Activated T-helper 2 cell treated with anti-CD3 and anti-CD28 coated beads, Interferon-gamma antibody, Interleukin-2, Interleukin-4, amounts not matched to agents 10 μg/mL and 5 μg/mL and 100 μg/mL, durations not matched to agents 14 hours and 24 hours and 36 hours (primary cell): ENCODE measurements at regions not wholly inside any gene's neighbourhood (a gene's known extent, or its start where the extent isn't known, plus 50 kb on each side); places are given as distances from the start of the nearest gene placed in this dataset.

Experiments used
- DNase-seq: peaks from one replicate; pipeline ENCODE4 v3.0.0; 2021; ENCODE audit warnings: low spot score
- H3K27ac Mint-ChIP-seq: one replicate; pipeline ENCODE4 v1.8.0; 2021; ENCODE audit warnings: mixed read lengths
- H3K27me3 Mint-ChIP-seq: one replicate; pipeline ENCODE4 v1.8.0; 2021; ENCODE audit warnings: low read depth, mixed read lengths
- H3K36me3 Mint-ChIP-seq: one replicate; pipeline ENCODE4 v1.8.0; 2021; ENCODE audit warnings: low read depth, mixed read lengths
- H3K4me1 Mint-ChIP-seq: one replicate; pipeline ENCODE4 v1.8.0; 2021; ENCODE audit warnings: low read depth, mixed read lengths
- H3K4me3 Mint-ChIP-seq: one replicate; pipeline ENCODE4 v1.8.0; 2021; ENCODE audit warnings: low read depth, mild to moderate bottlenecking, moderate library complexity, mixed read lengths
- H3K9me3 Mint-ChIP-seq: one replicate; pipeline ENCODE4 v1.8.0; 2021; ENCODE audit warnings: mixed read lengths
- intact Hi-C: fragments of 100-400 bp; cut with micrococcal nuclease; formaldehyde crosslinking; loops from one replicate; pipeline ENCODE4 v1.15.1; 2023

DNA sequence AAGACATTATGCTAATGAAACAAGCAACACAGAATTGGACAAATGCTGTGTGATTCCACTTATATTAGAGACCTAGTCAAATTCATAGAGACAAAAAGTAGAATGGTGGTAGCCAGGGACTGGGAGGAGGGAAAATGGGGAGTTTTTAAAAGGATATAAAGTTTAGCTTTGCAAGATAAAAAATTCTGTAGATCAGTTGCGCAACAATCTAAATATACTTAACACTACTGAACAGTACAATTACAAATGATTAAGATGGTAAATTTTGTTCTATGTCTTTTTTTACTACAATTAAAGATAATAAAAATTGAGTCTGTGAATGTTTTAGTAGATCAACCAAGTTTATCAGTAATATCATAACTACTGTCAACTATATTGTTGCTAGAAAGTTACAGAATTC lies 340.1 kb upstream of the PDZRN3 start:
- Mint-ChIP-seq H3K27ac (no peak overlapping the region), H3K4me1 (no peaks in the 10 kb centered on the region), H3K36me3 (no peaks in the 10 kb centered on the region), H3K4me3 (no peak overlapping the region), H3K27me3 (no peaks in the 10 kb centered on the region), H3K9me3 (peaks cover 21% of the 10 kb centered on the region)
- intact Hi-C loops, result no loop called here
- no peak for DNase-seq

DNA sequence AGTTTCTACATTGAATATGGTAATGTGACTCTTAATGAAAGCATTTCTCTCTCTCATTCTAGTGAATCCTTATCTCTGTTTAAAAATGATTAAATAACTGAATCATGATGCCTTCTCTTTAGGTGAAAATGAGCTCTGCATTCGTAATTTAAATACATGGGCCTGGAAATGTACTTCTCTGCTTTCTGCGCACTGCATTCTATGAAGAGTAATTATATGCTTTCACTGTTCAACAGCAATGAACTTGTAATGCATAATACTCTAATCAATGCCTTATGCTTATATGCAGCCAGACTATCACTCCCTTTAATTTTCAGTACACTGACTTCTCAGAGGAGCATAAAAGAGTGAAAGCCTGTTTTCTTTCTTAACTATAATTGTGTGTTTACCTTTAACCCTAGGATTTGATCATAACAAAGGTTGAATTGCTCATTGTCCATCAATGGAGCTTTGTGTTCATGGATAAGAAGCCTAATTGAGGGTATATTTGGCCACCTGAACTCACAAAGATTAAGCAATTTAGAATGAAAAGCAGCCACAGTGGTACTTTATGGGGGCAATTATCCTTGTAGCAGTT lies 330.8 kb upstream of the PDZRN3 start:
- no peaks in the 10 kb centered on the region for H3K36me3 Mint-ChIP-seq
- H3K4me3 Mint-ChIP-seq, result no peak overlapping the region
- no peak overlapping the region for H3K27ac Mint-ChIP-seq
- H3K9me3 Mint-ChIP-seq, result peaks cover 15% of the 10 kb centered on the region
- intact Hi-C loops, result no loop called here
- no peak for DNase-seq
- H3K4me1 Mint-ChIP-seq, result no peaks in the 10 kb centered on the region
- no peaks in the 10 kb centered on the region for H3K27me3 Mint-ChIP-seq

DNA sequence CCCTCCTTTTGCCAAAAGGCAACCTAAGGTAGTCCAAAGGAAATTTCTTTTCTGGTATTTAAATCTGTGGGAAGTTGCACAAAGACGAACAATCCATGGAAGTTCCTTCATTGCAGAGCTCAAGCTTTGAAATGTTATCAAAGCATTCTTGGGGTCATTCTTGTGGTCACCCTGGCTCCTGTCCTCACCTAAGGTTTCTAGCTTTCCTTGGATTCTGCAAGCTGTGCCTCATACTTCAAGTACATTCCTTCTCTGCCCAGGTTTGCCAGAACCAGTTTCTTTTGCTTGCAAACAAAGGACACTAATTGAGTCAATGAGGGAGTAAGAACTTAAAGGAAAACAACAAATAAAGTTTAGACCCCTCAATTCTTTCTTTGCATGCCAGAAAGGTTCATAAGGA lies 329.8 kb upstream of the PDZRN3 start:
- no peak for DNase-seq
- Mint-ChIP-seq H3K27me3 (no peaks in the 10 kb centered on the region), H3K36me3 (no peaks in the 10 kb centered on the region), H3K4me3 (no peak overlapping the region), H3K9me3 (peaks cover 15% of the 10 kb centered on the region), H3K4me1 (no peaks in the 10 kb centered on the region), H3K27ac (no peak overlapping the region)
- intact Hi-C loops, result no loop called here

DNA sequence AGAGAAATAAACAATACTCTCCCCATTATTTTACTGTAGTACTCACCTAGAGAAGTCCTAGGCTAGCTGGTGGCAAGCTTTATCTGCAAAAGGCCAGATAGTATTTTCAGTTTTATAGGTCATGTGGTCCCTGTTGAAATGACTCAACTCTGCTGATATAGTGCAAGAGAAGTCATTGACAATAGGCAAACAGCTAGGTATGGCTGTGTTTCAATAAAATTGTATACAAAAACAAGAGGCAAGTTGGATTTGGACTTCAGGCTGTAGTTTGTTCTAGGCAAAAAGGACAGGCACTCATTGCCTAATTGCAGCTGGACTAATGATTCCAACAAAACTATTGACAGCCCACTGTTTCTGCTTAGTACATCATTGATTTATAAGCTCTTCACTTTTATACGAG lies 328.0 kb upstream of the PDZRN3 start:
- Mint-ChIP-seq H3K27me3 (no peaks in the 10 kb centered on the region), H3K36me3 (no peaks in the 10 kb centered on the region), H3K27ac (no peak overlapping the region), H3K4me1 (no peaks in the 10 kb centered on the region), H3K4me3 (no peak overlapping the region), H3K9me3 (peaks cover 7% of the 10 kb centered on the region)
- intact Hi-C loops, result no loop called here
- DNase-seq, result no peak

DNA sequence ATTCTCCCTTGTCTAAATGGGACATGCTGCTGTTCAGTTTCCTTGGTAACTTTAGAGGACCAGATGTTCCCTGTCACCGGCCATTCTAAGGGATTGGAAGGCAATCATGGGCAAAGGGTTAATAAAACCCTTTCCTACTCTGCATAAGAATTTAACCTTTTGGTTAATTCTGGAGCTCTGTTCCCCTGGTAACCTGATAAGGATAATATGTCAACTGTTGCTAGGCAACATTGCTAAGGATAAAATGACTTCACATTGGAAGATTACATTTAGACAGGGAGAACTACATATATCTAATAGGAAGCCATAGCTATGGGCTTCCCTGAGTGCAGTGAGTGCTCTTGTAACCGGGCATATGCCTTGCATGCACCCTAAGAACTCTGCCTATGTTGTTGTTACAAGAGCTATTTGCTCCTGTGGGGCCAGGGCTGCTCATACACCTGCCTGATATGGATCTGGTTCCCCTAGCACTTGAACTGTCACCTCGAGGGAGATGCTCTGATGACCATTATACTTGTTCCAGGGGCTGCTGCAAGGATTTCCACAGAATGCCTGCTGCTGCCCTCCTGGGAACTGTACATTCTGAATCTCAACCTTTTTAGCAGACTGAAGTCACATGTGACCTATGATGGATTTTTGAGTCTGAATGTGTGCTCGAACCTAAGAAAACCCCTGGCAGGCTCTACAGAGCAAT lies 326.3 kb upstream of the PDZRN3 start:
- Mint-ChIP-seq H3K36me3 (no peaks in the 10 kb centered on the region), H3K4me3 (no peak overlapping the region), H3K9me3 (peaks cover 4% of the 10 kb centered on the region), H3K27me3 (no peaks in the 10 kb centered on the region), H3K27ac (no peak overlapping the region), H3K4me1 (no peaks in the 10 kb centered on the region)
- intact Hi-C loops, result no loop called here
- no peak for DNase-seq

DNA sequence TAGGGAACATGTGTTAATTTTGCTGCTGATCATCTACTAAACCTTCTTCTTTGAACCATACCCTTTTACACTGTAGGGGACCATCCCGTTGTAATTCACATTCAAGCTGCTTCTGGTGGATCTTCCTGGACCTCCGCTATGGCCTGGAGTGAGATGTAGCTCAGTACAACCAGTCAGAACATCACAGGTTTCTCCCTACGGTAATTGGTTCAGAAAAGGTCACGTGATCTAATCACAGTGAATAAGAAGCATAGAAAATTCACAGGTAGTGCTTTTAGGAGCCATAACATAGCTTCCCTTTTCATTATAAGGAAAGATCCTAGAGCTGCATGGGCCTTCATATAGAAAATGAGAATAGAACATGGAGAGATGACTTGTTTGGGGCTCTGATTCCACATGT lies 320.8 kb upstream of the PDZRN3 start:
- no peak for DNase-seq
- Mint-ChIP-seq H3K4me3 (no peak overlapping the region), H3K36me3 (no peaks in the 10 kb centered on the region), H3K9me3 (peaks cover 18% of the 10 kb centered on the region), H3K4me1 (no peaks in the 10 kb centered on the region), H3K27ac (no peak overlapping the region), H3K27me3 (no peaks in the 10 kb centered on the region)
- intact Hi-C loops, result no loop called here

DNA sequence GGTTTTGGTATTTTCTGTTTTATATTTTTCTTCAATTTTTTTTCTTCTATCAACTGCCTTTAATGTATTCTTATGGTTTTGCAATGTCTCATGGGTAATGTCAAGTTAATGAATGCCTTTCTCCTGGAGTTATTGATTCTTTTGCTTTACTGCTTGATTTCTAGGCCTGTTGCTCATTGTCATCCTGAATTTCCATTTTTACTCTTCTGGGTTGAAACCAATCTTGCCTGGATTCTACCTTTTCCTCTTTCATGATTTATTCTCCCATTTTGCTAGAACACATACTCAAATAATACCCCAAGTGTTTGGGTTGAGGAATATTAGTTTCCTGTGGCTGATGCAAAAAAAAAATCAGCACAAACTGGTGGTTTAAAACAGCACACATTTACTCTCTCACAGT lies 315.2 kb upstream of the PDZRN3 start:
- no peak overlapping the region for H3K4me3 Mint-ChIP-seq
- H3K9me3 Mint-ChIP-seq, result peaks cover 25% of the 10 kb centered on the region
- intact Hi-C loops, result no loop called here

DNA sequence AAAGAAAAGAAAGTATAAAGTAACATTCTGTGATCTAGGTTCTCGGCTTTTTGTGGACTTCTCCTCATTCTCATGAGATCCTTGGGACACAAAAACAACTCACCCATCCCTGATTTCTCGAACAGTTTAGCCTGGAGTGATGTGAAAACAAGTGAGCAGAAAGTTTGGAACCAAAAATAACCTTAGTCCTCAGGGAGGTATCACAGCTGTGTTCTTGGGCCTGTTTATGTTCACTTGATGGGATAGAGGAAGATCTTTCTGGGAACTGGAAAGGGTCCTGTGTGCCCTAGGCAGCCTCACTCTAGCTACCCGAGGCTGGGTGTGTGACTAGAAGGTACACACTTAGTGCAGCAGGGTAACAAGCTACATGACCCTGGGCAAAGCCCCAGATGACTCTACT lies 308.8 kb upstream of the PDZRN3 start:
- H3K27me3 Mint-ChIP-seq, result no peaks in the 10 kb centered on the region
- intact Hi-C loops, result no loop called here
- DNase-seq, result no peak
- H3K4me3 Mint-ChIP-seq, result no peak overlapping the region
- no peaks in the 10 kb centered on the region for H3K4me1 Mint-ChIP-seq
- H3K27ac Mint-ChIP-seq, result no peak overlapping the region
- H3K9me3 Mint-ChIP-seq, result peaks cover 4% of the 10 kb centered on the region
- no peaks in the 10 kb centered on the region for H3K36me3 Mint-ChIP-seq

More for the DNA sequence above, 315.2 kb upstream of the PDZRN3 start:
- Mint-ChIP-seq H3K27ac (no peak overlapping the region), H3K27me3 (no peaks in the 10 kb centered on the region), H3K36me3 (no peaks in the 10 kb centered on the region), H3K4me1 (no peaks in the 10 kb centered on the region)
- no peak for DNase-seq

DNA sequence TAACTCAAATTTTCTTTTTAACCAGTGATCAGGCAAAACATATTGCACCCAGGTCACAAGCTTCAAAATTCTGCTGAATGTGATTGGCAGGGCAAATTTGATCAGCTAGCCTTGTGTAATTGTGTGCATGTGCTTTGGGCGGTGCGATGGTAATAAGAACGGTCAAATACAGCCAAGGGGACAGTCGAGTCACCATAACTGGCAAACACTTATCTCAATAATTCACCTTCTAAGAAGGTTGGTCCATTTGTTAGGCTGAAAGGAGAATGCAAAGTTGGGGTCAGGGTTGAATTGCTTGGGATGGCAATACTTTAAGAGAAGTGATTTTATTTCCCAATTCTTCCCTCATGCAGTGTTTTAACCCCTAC lies 302.4 kb upstream of the PDZRN3 start:
- intact Hi-C loops, result no loop called here
- Mint-ChIP-seq H3K27me3 (no peaks in the 10 kb centered on the region), H3K27ac (no peak overlapping the region), H3K4me1 (no peaks in the 10 kb centered on the region), H3K36me3 (no peaks in the 10 kb centered on the region), H3K9me3 (peaks cover 19% of the 10 kb centered on the region), H3K4me3 (no peak overlapping the region)
- DNase-seq, result no peak

DNA sequence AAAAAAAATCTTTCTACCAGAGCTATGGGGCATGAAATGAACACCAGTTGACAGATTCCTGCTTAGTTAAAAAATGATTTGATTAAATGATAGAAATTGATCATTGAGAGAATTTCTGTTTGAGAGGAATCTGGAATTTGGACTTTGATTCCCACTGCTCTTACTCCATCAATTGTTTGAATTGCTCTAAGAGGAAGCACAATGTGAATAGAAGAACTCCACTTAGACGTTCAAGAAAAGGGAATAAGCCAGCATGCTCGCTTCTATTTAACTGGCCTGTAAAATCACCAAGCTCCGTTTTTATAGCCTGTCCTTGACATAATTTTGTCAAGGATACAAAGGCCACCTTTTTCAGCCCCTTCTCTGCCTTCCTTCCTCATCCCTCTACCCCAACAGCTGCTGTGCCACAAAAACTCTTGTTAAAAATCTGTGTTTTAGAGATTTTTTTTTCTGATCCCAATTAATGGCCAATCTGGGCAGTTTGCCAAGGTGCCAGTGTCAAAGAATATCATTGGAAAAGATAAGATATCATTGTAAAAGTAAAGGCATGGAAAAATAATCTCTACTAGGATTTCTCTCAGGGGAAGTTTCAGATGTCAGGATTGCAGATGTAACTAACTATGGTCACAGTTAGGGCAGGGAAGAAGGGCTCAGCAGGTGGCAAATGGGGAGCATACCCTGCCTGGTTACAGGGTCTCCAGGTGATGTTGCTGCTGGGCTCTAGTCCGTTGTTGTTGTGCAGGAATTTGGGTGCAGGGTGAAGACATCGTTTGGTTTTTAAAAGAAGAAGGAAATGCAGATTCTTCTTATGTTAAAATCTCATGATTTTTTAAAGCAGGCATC lies 301.8 kb upstream of the PDZRN3 start:
- Mint-ChIP-seq H3K4me1 (no peaks in the 10 kb centered on the region), H3K27me3 (no peaks in the 10 kb centered on the region), H3K27ac (no peak overlapping the region), H3K36me3 (no peaks in the 10 kb centered on the region), H3K9me3 (peaks cover 19% of the 10 kb centered on the region), H3K4me3 (no peak overlapping the region)
- intact Hi-C loops, result no loop called here
- no peak for DNase-seq

DNA sequence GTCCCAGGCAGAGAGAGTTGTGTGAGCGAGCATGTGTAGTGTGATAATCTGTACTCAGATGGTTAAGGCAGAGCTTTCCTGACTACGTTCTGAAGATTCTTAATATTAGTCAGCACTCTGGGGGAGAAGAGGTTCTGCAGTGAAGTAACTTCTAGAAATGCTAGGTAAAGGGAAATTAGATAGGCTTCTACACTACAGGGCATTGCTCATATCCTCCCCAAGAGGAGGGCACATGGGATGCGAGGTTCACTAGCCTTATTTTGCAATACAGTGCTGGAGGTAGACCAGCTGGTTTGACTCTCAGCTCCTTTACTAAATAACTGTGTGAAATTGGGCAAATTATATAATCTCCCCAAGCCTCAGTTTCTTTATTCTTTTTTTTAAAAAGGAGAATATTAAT lies 300.3 kb upstream of the PDZRN3 start:
- intact Hi-C loops, result no loop called here
- Mint-ChIP-seq H3K27me3 (no peaks in the 10 kb centered on the region), H3K27ac (no peak overlapping the region), H3K36me3 (no peaks in the 10 kb centered on the region), H3K9me3 (peaks cover 19% of the 10 kb centered on the region), H3K4me1 (no peaks in the 10 kb centered on the region), H3K4me3 (no peak overlapping the region)
- DNase-seq, result no peak

DNA sequence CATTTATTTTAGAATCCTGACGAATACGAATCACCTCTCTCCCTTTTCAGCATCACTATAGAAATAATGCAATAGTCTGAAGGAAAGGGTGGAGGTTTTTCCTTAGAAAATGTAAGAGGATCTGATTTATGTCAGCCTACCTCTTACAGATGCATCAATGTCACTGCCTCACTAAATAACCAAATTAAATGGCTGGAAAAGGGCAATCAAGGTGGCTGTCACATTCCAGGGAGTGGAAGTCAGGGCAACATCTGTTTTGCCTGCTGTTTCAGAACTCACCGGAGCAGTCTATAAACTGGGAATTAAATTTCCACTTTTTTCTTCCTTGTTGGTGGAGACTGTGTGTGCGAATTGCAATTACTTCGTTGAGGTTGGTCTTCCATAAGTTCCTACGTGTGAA lies 299.3 kb upstream of the PDZRN3 start:
- Mint-ChIP-seq H3K4me3 (no peak overlapping the region), H3K4me1 (no peaks in the 10 kb centered on the region)

DNA sequence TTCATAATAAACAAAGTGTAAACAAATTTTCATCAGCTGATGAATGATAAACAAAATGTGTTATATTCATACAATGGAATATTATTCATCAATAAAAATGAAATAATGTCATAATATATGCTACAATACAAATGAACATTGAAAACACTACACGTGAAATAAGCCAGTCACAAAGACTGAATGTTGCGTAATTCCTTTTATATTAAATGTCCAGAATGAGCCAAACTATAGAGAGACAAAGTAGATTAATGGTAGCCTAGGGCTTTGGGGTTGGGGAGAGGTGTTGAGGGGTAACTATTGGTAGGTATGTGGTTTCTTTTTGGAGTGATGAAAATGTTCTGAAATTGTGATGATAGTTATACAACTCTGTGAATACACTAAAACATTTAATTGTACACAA lies 292.9 kb upstream of the PDZRN3 start:
- no peak overlapping the region for H3K27ac Mint-ChIP-seq
- H3K9me3 Mint-ChIP-seq, result peaks cover 2% of the 10 kb centered on the region
- no peaks in the 10 kb centered on the region for H3K4me1 Mint-ChIP-seq
- H3K27me3 Mint-ChIP-seq, result no peaks in the 10 kb centered on the region
- no peak for DNase-seq
- intact Hi-C loops, result no loop called here
- H3K4me3 Mint-ChIP-seq, result no peak overlapping the region
- H3K36me3 Mint-ChIP-seq, result no peaks in the 10 kb centered on the region

More for the DNA sequence above, 299.3 kb upstream of the PDZRN3 start:
- Mint-ChIP-seq H3K36me3 (no peaks in the 10 kb centered on the region), H3K27me3 (no peaks in the 10 kb centered on the region), H3K27ac (no peak overlapping the region), H3K9me3 (peaks cover 16% of the 10 kb centered on the region)
- no peak for DNase-seq
- intact Hi-C loops, result no loop called here
